OCI-LY3 (cell line): ENCODE measurements at regions not wholly inside any gene's neighbourhood (a gene's known extent, or its start where the extent isn't known, plus 50 kb on each side); places are given as distances from the start of the nearest gene placed in this dataset.

Experiments used
- CTCF ChIP-seq: fragments of 200-600, 300-600 bp; sonication (generic); IDR thresholded peaks from 2 replicates; pipeline ENCODE4 v1.5.1; 2014; ENCODE audit warnings: antibody characterized with exemption, low read length, low read depth
- EZH2phosphoT487 ChIP-seq: fragments of 200-600 bp; shearing (Covaris generic); IDR thresholded peaks from 2 replicates; pipeline ENCODE4 v1.6.1; 2018; ENCODE audit warnings: antibody characterized with exemption, mixed run types, low read depth

DNA sequence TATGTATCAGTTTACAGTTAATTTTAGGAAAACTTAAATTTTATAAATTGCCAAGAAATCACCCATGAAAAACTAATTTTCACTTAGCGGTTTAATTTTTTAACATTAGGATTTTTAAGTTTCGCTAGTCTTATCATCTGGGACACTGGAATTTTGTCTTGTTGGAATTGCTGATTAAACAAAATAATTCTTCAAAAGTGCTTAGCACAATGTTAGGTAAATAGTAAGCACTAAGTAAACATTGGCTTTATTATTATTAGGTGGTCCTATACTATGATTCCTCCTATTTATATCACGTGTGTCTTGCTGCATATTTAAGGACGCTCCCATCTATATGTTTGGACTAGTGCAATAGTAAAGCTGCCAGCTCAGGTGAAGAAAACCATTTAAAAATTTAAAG lies 54.6 kb upstream of the MAP4K3 start:
- no peak for TF ChIP-seq CTCF
- TF ChIP-seq EZH2phosphoT487: no peak
